Keratinocyte (primary cell): ENCODE measurements at regions not wholly inside any gene's neighbourhood (a gene's known extent, or its start where the extent isn't known, plus 50 kb on each side); places are given as distances from the start of the nearest gene placed in this dataset.

Experiments used
- DNase-seq: peaks from one replicate; pipeline ENCODE4 v3.0.0-alpha.2; 2011; ENCODE audit warnings: low read depth, missing footprints, low spot score
- FAIRE-seq: peaks from 2 replicates; lab custom pipeline; 2011; peaks lifted over from hg19 to GRCh38; lab: Jason Lieb, UNC
- H2AFZ ChIP-seq: 2 replicates; pipeline ENCODE4 v1.6.0; 2012; ENCODE audit warnings: low read length, control low read depth, inconsistent platforms; ENCODE audit not compliant: control insufficient read depth
- H3K27ac ChIP-seq: 2 replicates; pipeline ENCODE4 v1.5.1; 2011; ENCODE audit warnings: low read length; ENCODE audit not compliant: control insufficient read depth, insufficient read depth
- H3K27me3 ChIP-seq: 3 replicates; pipeline ENCODE4 v1.6.0; 2011; ENCODE audit warnings: low read length; ENCODE audit not compliant: control insufficient read depth, insufficient read depth; ENCODE audit errors: extremely low read depth
- H3K36me3 ChIP-seq, 2 experiments: 2 replicates in 1 of 2; 3 replicates in 1 of 2; pipeline ENCODE4 v1.5.1; 2011; ENCODE audit warnings: low read length in 2 of 2, mild to moderate bottlenecking in 1 of 2; ENCODE audit not compliant: control insufficient read depth in 2 of 2, insufficient read depth in 2 of 2; ENCODE audit errors: extremely low read depth in 1 of 2
- H3K4me1 ChIP-seq: 3 replicates; pipeline ENCODE4 v1.5.1; 2011; ENCODE audit warnings: low read length; ENCODE audit not compliant: control insufficient read depth, insufficient read depth; ENCODE audit errors: extremely low read depth
- H3K4me2 ChIP-seq: 3 replicates; pipeline ENCODE4 v1.6.0; 2011; ENCODE audit warnings: low read depth, low read length; ENCODE audit not compliant: control insufficient read depth, insufficient read depth; ENCODE audit errors: extremely low read depth
- H3K4me3 ChIP-seq, 3 experiments: fragments of 200-600 bp in 1 of 3; sonication (generic) in 1 of 3; 2 replicates in 2 of 3; 3 replicates in 1 of 3; pipeline ENCODE4 v1.5.1; 2011 to 2016; ENCODE audit warnings: low read length in 3 of 3, mild to moderate bottlenecking in 3 of 3, control low read depth in 2 of 3, inconsistent platforms in 1 of 3, low read depth in 1 of 3, mixed read lengths in 1 of 3, mixed run types in 1 of 3, moderate library complexity in 1 of 3; ENCODE audit not compliant: control insufficient read depth in 2 of 3, insufficient read depth in 2 of 3; ENCODE audit errors: extremely low read depth in 1 of 3
- H3K79me2 ChIP-seq: 2 replicates; pipeline ENCODE4 v1.6.0; 2012; ENCODE audit warnings: low read length; ENCODE audit not compliant: control insufficient read depth, insufficient read depth
- H3K9ac ChIP-seq: 3 replicates; pipeline ENCODE4 v1.6.0; 2011; ENCODE audit warnings: low read length; ENCODE audit not compliant: control insufficient read depth, insufficient read depth; ENCODE audit errors: extremely low read depth
- H3K9me1 ChIP-seq: 3 replicates; pipeline ENCODE4 v1.6.0; 2011; ENCODE audit warnings: low read length; ENCODE audit not compliant: control insufficient read depth, insufficient read depth; ENCODE audit errors: extremely low read depth
- H3K9me3 ChIP-seq: 2 replicates; pipeline ENCODE4 v1.5.1; 2012; ENCODE audit warnings: low read depth, low read length; ENCODE audit not compliant: control insufficient read depth
- H4K20me1 ChIP-seq: 3 replicates; pipeline ENCODE4 v1.6.0; 2011; ENCODE audit warnings: low read length; ENCODE audit not compliant: control insufficient read depth, insufficient read depth; ENCODE audit errors: extremely low read depth
- CTCF ChIP-seq, 3 experiments: IDR thresholded peaks in 1 of 3; conservative IDR thresholded peaks in 1 of 3; optimal IDR thresholded peaks in 1 of 3; 2 replicates in 2 of 3; 3 replicates in 1 of 3; pipeline versions ENCODE3 to v1.5.1; 2011; ENCODE audit warnings: low read length in 3 of 3, mild to moderate bottlenecking in 3 of 3, moderate library complexity in 2 of 3, control low read depth in 1 of 3, inconsistent platforms in 1 of 3; ENCODE audit not compliant: insufficient read depth in 2 of 3; ENCODE audit errors: extremely low read depth in 1 of 3
- EZH2 ChIP-seq: IDR thresholded peaks from one replicate; pipeline ENCODE4 v1.6.1; 2012; ENCODE audit warnings: inconsistent platforms, mild to moderate bottlenecking, low read length, moderate library complexity
- dilution Hi-C: fragments of 300-500 bp; cut with MboI; formaldehyde crosslinking; loops from one replicate; pipeline ENCODE4 v1.7.0; 2020; ENCODE audit warnings: low sequenced_read_pairs; ENCODE audit not compliant: extremely low pct_ligation_motif_present

GRCh38 chr3:135811651-135812050 lies 153.9 kb upstream of the PPP2R3A start:
- H4K20me1 ChIP-seq, result no peaks in the 10 kb centered on the region
- H3K4me3 ChIP-seq, result no peak overlapping the region
- no peak overlapping the region for H3K27ac ChIP-seq
- H3K4me1 ChIP-seq, result no peaks in the 10 kb centered on the region
- H3K36me3 ChIP-seq, result no peaks in the 10 kb centered on the region
- DNase-seq (no peak), FAIRE-seq (no peak)
- H3K27me3 ChIP-seq, result no peaks in the 10 kb centered on the region
- H3K79me2 ChIP-seq, result no peaks in the 10 kb centered on the region
- H3K9ac ChIP-seq, result no peak overlapping the region
- no peak overlapping the region for H2AFZ ChIP-seq
- no peak overlapping the region for H3K4me2 ChIP-seq
- no peaks in the 10 kb centered on the region for H3K9me1 ChIP-seq
- no peaks in the 10 kb centered on the region for H3K9me3 ChIP-seq
- TF ChIP-seq EZH2, result no peak
- no peak for TF ChIP-seq CTCF (optimal IDR thresholded peaks at IDR 0.05 in 1 of 3, IDR thresholded peaks at IDR 0.05 in 1 of 3, conservative IDR thresholded peaks at IDR 0.05 in 1 of 3; ENCODE audit: extremely low read depth in 1 of 3, insufficient read depth in 2 of 3, low read length in 3 of 3)
- dilution Hi-C loops, result no loop called here

- Histone ChIP-seq H3K9me3 (no peaks in the 10 kb centered on the region), H3K4me1 (no peaks in the 10 kb centered on the region), H3K27ac (no peak overlapping the region), H3K4me3 (no peak overlapping the region), H2AFZ (no peak overlapping the region), H3K4me2 (no peak overlapping the region), H3K9me1 (no peaks in the 10 kb centered on the region), H3K36me3 (no peaks in the 10 kb centered on the region), H3K9ac (no peak overlapping the region), H3K79me2 (no peaks in the 10 kb centered on the region), H3K27me3 (no peaks in the 10 kb centered on the region), H4K20me1 (no peaks in the 10 kb centered on the region)
- FAIRE-seq (no peak), DNase-seq (no peak)
- dilution Hi-C loops, result no loop called here
- TF ChIP-seq CTCF (optimal IDR thresholded peaks at IDR 0.05 in 1 of 3, IDR thresholded peaks at IDR 0.05 in 1 of 3, conservative IDR thresholded peaks at IDR 0.05 in 1 of 3; ENCODE audit: extremely low read depth in 1 of 3, insufficient read depth in 2 of 3, low read length in 3 of 3), result no peak
- TF ChIP-seq EZH2, result no peak
These were observed 153.5 kb upstream of the PPP2R3A start for GRCh38 chr3:135812057-135812456.
